ENCODE measurements at regions not wholly inside any gene's neighbourhood (a gene's known extent, or its start where the extent isn't known, plus 50 kb on each side); places are given as distances from the start of the nearest gene placed in this dataset.

GRCh38 chr3:193767353-193768069 is 174.5 kb downstream of the OPA1 start:
- no peaks in the 10 kb centered on the region for H3K36me3 ChIP-seq (ENCODE audit: control insufficient read depth in 2 of 2, insufficient read depth in 1 of 2, low read length in 2 of 2)
- CTCF ChIA-PET: interaction anchor here (1.1 kb wide), 1 partner anchor 11 kb away, joined by 4 read pairs; no protein-coding TSS in a partner anchor
- no peak overlapping the region for H3K27ac ChIP-seq (ENCODE audit: extremely low read depth, low read depth, low read length)
- H3K9me3 ChIP-seq (ENCODE audit: control insufficient read depth, insufficient read depth, low read depth, low read length): no peaks in the 10 kb centered on the region
- H3K4me1 ChIP-seq (ENCODE audit: control insufficient read depth, insufficient read depth, low read length): no peaks in the 10 kb centered on the region
- H3K4me3 ChIP-seq (ENCODE audit: low read depth, low read length): no peak overlapping the region
- POLR2A ChIA-PET: interaction anchor here (0.8 kb wide), 1 partner anchor 544 kb away, joined by 3 read pairs; no protein-coding TSS in a partner anchor
- TF ChIP-seq PATZ1 (tag by site-specific recombination; IDR thresholded peaks at IDR 0.05): no peak
- TF ChIP-seq ATF2 (tag by site-specific recombination; IDR thresholded peaks at IDR 0.05; ENCODE audit: low read depth): no peak
- no peak for TF ChIP-seq ZSCAN18 (tag by site-specific recombination; IDR thresholded peaks at IDR 0.05)
- TF ChIP-seq KLF10 (tag by site-specific recombination; IDR thresholded peaks at IDR 0.05): no peak
- TF ChIP-seq ZNF2 (tag by site-specific recombination; IDR thresholded peaks at IDR 0.05): no peak
- TF ChIP-seq ZNF248 (tag by site-specific recombination; IDR thresholded peaks at IDR 0.05): no peak
- TF ChIP-seq ZBTB10 (tag by site-specific recombination; IDR thresholded peaks at IDR 0.05): no peak
- TF ChIP-seq ZEB2 (tag by site-specific recombination; IDR thresholded peaks at IDR 0.05): no peak
- no peak for TF ChIP-seq ZNF24 (tag by site-specific recombination; IDR thresholded peaks at IDR 0.05)
- no peak for TF ChIP-seq HIC1 (tag by site-specific recombination; IDR thresholded peaks at IDR 0.05)
- TF ChIP-seq ZNF585B (tag by site-specific recombination; IDR thresholded peaks at IDR 0.05): no peak
- TF ChIP-seq SP3 (tag by site-specific recombination; IDR thresholded peaks at IDR 0.05): no peak
- TF ChIP-seq ZNF530 (tag by site-specific recombination; IDR thresholded peaks at IDR 0.05; ENCODE audit: low read depth): no peak
- TF ChIP-seq ZNF654 (tag by site-specific recombination; IDR thresholded peaks at IDR 0.05; ENCODE audit: low read depth): no peak

- Histone ChIP-seq H3K4me1 (ENCODE audit: control insufficient read depth, insufficient read depth, low read length) (no peaks in the 10 kb centered on the region), H3K9me3 (ENCODE audit: control insufficient read depth, insufficient read depth, low read depth, low read length) (no peaks in the 10 kb centered on the region), H3K36me3 (ENCODE audit: control insufficient read depth in 2 of 2, insufficient read depth in 1 of 2, low read length in 2 of 2) (no peaks in the 10 kb centered on the region), H3K4me3 (ENCODE audit: low read depth, low read length) (no peak overlapping the region), H3K27ac (ENCODE audit: extremely low read depth, low read depth, low read length) (no peak overlapping the region)
- TF ChIP-seq ZSCAN5A (tag by site-specific recombination; IDR thresholded peaks at IDR 0.05) (no peak), ZBTB1 (tag by site-specific recombination; IDR thresholded peaks at IDR 0.05) (no peak), ZSCAN23 (tag by site-specific recombination; IDR thresholded peaks at IDR 0.05) (no peak), BCL6B (tag by site-specific recombination; IDR thresholded peaks at IDR 0.05) (no peak)
- CTCF ChIA-PET: interaction anchor here (0.6 to 1.1 kb wide), 2 partner anchors 10 to 578 kb away, joined by 3 to 4 read pairs; no protein-coding TSS in a partner anchor
- POLR2A ChIA-PET: interaction anchor here (0.7 kb wide), 1 partner anchor 529 kb away, joined by 4 read pairs; no protein-coding TSS in a partner anchor
These were observed 175.0 kb downstream of the OPA1 start for GRCh38 chr3:193768070-193768394.

All from HEK293 (cell line).